ENCODE measurements at regions not wholly inside any gene's neighbourhood (a gene's known extent, or its start where the extent isn't known, plus 50 kb on each side); places are given as distances from the start of the nearest gene placed in this dataset.

- Histone ChIP-seq H3K36me3 (ENCODE audit: insufficient read depth) (no peaks in the 10 kb centered on the region), H3K9me2 (ENCODE audit: insufficient read depth) (peaks cover 8% of the 10 kb centered on the region; the same call in 1 of the 2 replicates), H3K4me3 (no peak overlapping the region), H3K27ac (ENCODE audit: low read depth) (no peak overlapping the region), H4K20me1 (replicated peaks; ENCODE audit: insufficient read depth) (no peaks in the 10 kb centered on the region), H3K4me2 (no peak overlapping the region), H2AFZ (no peak overlapping the region), H3K27me3 (ENCODE audit: insufficient read depth) (no peaks in the 10 kb centered on the region), H3K79me2 (replicated peaks; ENCODE audit: insufficient read depth) (no peaks in the 10 kb centered on the region), H3K4me1 (ENCODE audit: insufficient read depth) (no peaks in the 10 kb centered on the region), H3F3A (replicated peaks; ENCODE audit: low read depth) (no peaks in the 10 kb centered on the region)
- peaks cover 2% of the 10 kb centered on the region for H3K27me3 Mint-ChIP-seq (ENCODE audit: insufficient read depth, low read depth, poor library complexity)
- no peak overlapping the region for H3K4me3 Mint-ChIP-seq
- ATAC-seq (no peak), DNase-seq (ENCODE audit: low spot score) (no peak)
- TF ChIP-seq CTCF (conservative IDR thresholded peaks at IDR 0.05; ENCODE audit: low read depth in 2 of 2) (no peak), ZNF114 (CRISPR knock-in tag; IDR thresholded peaks at IDR 0.05) (no peak), ZNF462 (CRISPR knock-in tag; IDR thresholded peaks at IDR 0.05) (no peak), NANOG (IDR thresholded peaks at IDR 0.05; ENCODE audit: borderline replicate concordance) (no peak), ZNF331 (CRISPR knock-in tag; IDR thresholded peaks at IDR 0.05; ENCODE audit: low read depth) (no peak)
- H3K36me3 Mint-ChIP-seq (ENCODE audit: low read depth), result no peaks in the 10 kb centered on the region
- peaks cover 3% of the 10 kb centered on the region for H3K4me1 Mint-ChIP-seq
- no peak overlapping the region for H3K27ac Mint-ChIP-seq
- H3K9me3 Mint-ChIP-seq, result no peaks in the 10 kb centered on the region
These were observed 71.9 kb upstream of the NLK start for GRCh38 chr17:27970587-27970986.
